Trophoblast cell (in vitro differentiated cells and primary cell): ENCODE measurements at regions not wholly inside any gene's neighbourhood (a gene's known extent, or its start where the extent isn't known, plus 50 kb on each side); places are given as distances from the start of the nearest gene placed in this dataset.

Experiments
- DNase-seq, 2 donors: peaks; one replicate each; pipeline ENCODE4 v3.0.0-alpha.2; 2016
- H2AFZ ChIP-seq: 2 replicates; pipeline ENCODE4 v1.6.1; 2013; ENCODE audit warnings: low read length, moderate library complexity, mild to moderate bottlenecking; ENCODE audit not compliant: insufficient read depth, poor library complexity
- H2AK5ac ChIP-seq: 2 replicates; pipeline ENCODE4 v1.6.1; 2013; ENCODE audit warnings: mild to moderate bottlenecking, low read length
- H2BK120ac ChIP-seq: 2 replicates; pipeline ENCODE4 v1.6.1; 2013; ENCODE audit warnings: low read length, mild to moderate bottlenecking, moderate library complexity; ENCODE audit not compliant: insufficient read depth, poor library complexity
- H2BK12ac ChIP-seq: 2 replicates; pipeline ENCODE4 v1.6.1; 2013; ENCODE audit warnings: mild to moderate bottlenecking, low read length, moderate library complexity
- H2BK5ac ChIP-seq: 2 replicates; pipeline ENCODE4 v1.6.1; 2013; ENCODE audit warnings: low read length, low read depth, moderate library complexity, mild to moderate bottlenecking; ENCODE audit not compliant: poor library complexity
- H3K14ac ChIP-seq: 2 replicates; pipeline ENCODE4 v1.6.1; 2013; ENCODE audit warnings: mild to moderate bottlenecking, low read length
- H3K18ac ChIP-seq: 2 replicates; pipeline ENCODE4 v1.6.1; 2013; ENCODE audit warnings: mild to moderate bottlenecking, low read length
- H3K23ac ChIP-seq: 2 replicates; pipeline ENCODE4 v1.6.1; 2013; ENCODE audit warnings: low read length
- H3K27ac ChIP-seq: 2 replicates; pipeline ENCODE4 v1.5.1; 2013; ENCODE audit warnings: low read depth, mild to moderate bottlenecking, inconsistent platforms, low read length, moderate library complexity
- H3K27me3 ChIP-seq: 2 replicates; pipeline ENCODE4 v1.6.1; 2013; ENCODE audit warnings: inconsistent platforms, mild to moderate bottlenecking, low read length, moderate library complexity; ENCODE audit not compliant: insufficient read depth
- H3K36me3 ChIP-seq, 2 experiments: 1 replicate in 1 of 2; 2 replicates in 1 of 2; pipeline ENCODE4 v1.6.1; 2013; ENCODE audit warnings: low read length in 2 of 2, mild to moderate bottlenecking in 2 of 2, moderate library complexity in 1 of 2; ENCODE audit not compliant: insufficient read depth in 2 of 2, control insufficient read depth in 1 of 2
- H3K4ac ChIP-seq: 2 replicates; pipeline ENCODE4 v1.6.1; 2013; ENCODE audit warnings: low read depth, mild to moderate bottlenecking, low read length, moderate library complexity
- H3K4me1 ChIP-seq, 2 experiments: 1 replicate in 1 of 2; 2 replicates in 1 of 2; pipeline ENCODE4 v1.6.1; 2013; ENCODE audit warnings: low read length in 2 of 2, mild to moderate bottlenecking in 2 of 2, moderate library complexity in 1 of 2; ENCODE audit not compliant: insufficient read depth in 2 of 2, control insufficient read depth in 1 of 2
- H3K4me2 ChIP-seq: 2 replicates; pipeline ENCODE4 v1.6.1; 2013; ENCODE audit warnings: inconsistent platforms, mild to moderate bottlenecking, low read length, moderate library complexity
- H3K4me3 ChIP-seq: 2 replicates; pipeline ENCODE4 v1.5.1; 2013; ENCODE audit warnings: mild to moderate bottlenecking, low read depth, low read length, inconsistent platforms
- H3K79me1 ChIP-seq: one replicate; pipeline ENCODE4 v1.6.1; 2013; ENCODE audit warnings: low read length
- H3K79me2 ChIP-seq: 2 replicates; pipeline ENCODE4 v1.6.1; 2013; ENCODE audit warnings: low read length, mild to moderate bottlenecking; ENCODE audit not compliant: control insufficient read depth, insufficient read depth, poor library complexity
- H3K9ac ChIP-seq: 2 replicates; pipeline ENCODE4 v1.6.1; 2013; ENCODE audit warnings: mild to moderate bottlenecking, low read length
- H3K9me3 ChIP-seq: 2 replicates; pipeline ENCODE4 v1.6.1; 2013; ENCODE audit warnings: low read depth, mild to moderate bottlenecking, control low read depth, inconsistent platforms, low read length; ENCODE audit not compliant: insufficient read depth
- H4K12ac ChIP-seq: 2 replicates; pipeline ENCODE4 v1.6.1; 2013; ENCODE audit warnings: low read depth, mild to moderate bottlenecking, low read length, moderate library complexity
- H4K8ac ChIP-seq: 2 replicates; pipeline ENCODE4 v1.6.1; 2013; ENCODE audit warnings: low read depth, mild to moderate bottlenecking, low read length, moderate library complexity
- H4K91ac ChIP-seq: one replicate; pipeline ENCODE4 v1.6.1; 2013; ENCODE audit warnings: low read depth, mild to moderate bottlenecking, low read length, moderate library complexity
- WGBS: extraction: QIAGEN DNeasy Blood & Tissue Kit; methylation state at CpG from one replicate; pipeline ENCODE4 v1.1.7; 2013; ENCODE audit warnings: missing lambda C conversion rate; ENCODE audit not compliant: insufficient read length, insufficient coverage; ENCODE audit errors: extremely low coverage; 5-methylcytosine and 5-hydroxymethylcytosine counted together

GRCh38 chr2:239668042-239668441 lies 267.2 kb upstream of the HDAC4 start:
- H2BK12ac ChIP-seq = no peak overlapping the region
- H3K79me1 ChIP-seq = no peaks in the 10 kb centered on the region
- no peak overlapping the region for H3K27ac ChIP-seq
- H3K4ac ChIP-seq = no peak overlapping the region
- no peak overlapping the region for H4K91ac ChIP-seq
- H2AFZ ChIP-seq = no peak overlapping the region
- no peak overlapping the region for H3K18ac ChIP-seq
- H4K12ac ChIP-seq = no peak overlapping the region
- H3K36me3 ChIP-seq = no peaks in the 10 kb centered on the region
- no peak overlapping the region for H2BK5ac ChIP-seq
- H4K8ac ChIP-seq = no peak overlapping the region
- no peak overlapping the region for H3K4me3 ChIP-seq
- peaks cover 1% of the 10 kb centered on the region for H3K9me3 ChIP-seq
- no peaks in the 10 kb centered on the region for H3K79me2 ChIP-seq
- H3K9ac ChIP-seq = no peak overlapping the region
- H3K4me1 ChIP-seq = no peaks in the 10 kb centered on the region
- DNase-seq = no peak
- H2BK120ac ChIP-seq = no peak overlapping the region
- no peaks in the 10 kb centered on the region for H3K27me3 ChIP-seq
- H2AK5ac ChIP-seq = no peak overlapping the region
- H3K23ac ChIP-seq = no peak overlapping the region
- H3K14ac ChIP-seq = no peak overlapping the region
- no CpG with 5 or more reads among the region's 8 CpGs for WGBS
- no peak overlapping the region for H3K4me2 ChIP-seq

GRCh38 chr2:239667431-239667985 lies 266.7 kb upstream of the HDAC4 start:
- no peak overlapping the region for H3K27ac ChIP-seq
- no peak overlapping the region for H2AFZ ChIP-seq
- H4K12ac ChIP-seq = no peak overlapping the region
- no peak for DNase-seq
- no peak overlapping the region for H3K4me2 ChIP-seq
- no peaks in the 10 kb centered on the region for H3K79me1 ChIP-seq
- H3K4me3 ChIP-seq = no peak overlapping the region
- no peaks in the 10 kb centered on the region for H3K79me2 ChIP-seq
- WGBS = no CpG with 5 or more reads among the region's 10 CpGs
- no peak overlapping the region for H2BK5ac ChIP-seq
- H3K18ac ChIP-seq = no peak overlapping the region
- H3K4ac ChIP-seq = no peak overlapping the region
- H3K9ac ChIP-seq = no peak overlapping the region
- no peak overlapping the region for H3K23ac ChIP-seq
- no peaks in the 10 kb centered on the region for H3K36me3 ChIP-seq
- H3K9me3 ChIP-seq = peaks cover 1% of the 10 kb centered on the region
- no peak overlapping the region for H2BK120ac ChIP-seq
- no peak overlapping the region for H3K14ac ChIP-seq
- H4K91ac ChIP-seq = no peak overlapping the region
- H2BK12ac ChIP-seq = no peak overlapping the region
- no peaks in the 10 kb centered on the region for H3K4me1 ChIP-seq
- H2AK5ac ChIP-seq = no peak overlapping the region
- H3K27me3 ChIP-seq = no peaks in the 10 kb centered on the region
- H4K8ac ChIP-seq = no peak overlapping the region

DNA sequence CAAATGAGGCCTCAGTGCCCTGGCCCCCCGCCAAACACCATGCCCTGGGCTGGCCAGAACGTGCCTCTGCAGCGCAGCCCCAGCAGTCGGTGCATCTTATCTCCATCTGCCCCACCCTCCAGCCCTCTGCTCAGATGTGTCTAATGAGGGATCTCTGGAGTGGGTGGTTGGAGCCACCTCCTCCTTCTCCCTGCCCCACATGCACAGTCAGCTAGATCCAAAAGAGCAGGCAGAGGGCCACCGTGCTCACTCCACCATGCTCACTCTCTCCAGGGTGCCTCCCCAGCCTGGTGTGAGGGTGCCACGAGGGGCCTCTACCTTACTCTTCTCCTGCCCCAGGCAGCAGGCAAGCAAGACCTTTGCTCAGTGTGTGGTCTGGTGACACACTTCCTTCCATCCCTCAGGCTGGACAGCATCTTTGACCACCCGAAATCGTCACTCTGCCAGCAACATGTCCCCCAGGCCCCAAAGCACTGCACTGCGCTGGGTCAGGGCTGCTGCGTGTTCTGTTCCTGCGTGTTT lies 266.1 kb upstream of the HDAC4 start:
- no CpG with 5 or more reads among the region's 11 CpGs for WGBS
- Histone ChIP-seq H3K79me2 (no peaks in the 10 kb centered on the region), H3K4me1 (no peaks in the 10 kb centered on the region), H3K79me1 (no peaks in the 10 kb centered on the region), H4K12ac (no peak overlapping the region), H3K27me3 (no peaks in the 10 kb centered on the region), H2BK120ac (no peak overlapping the region), H3K23ac (no peak overlapping the region), H3K4me2 (no peak overlapping the region), H2AK5ac (no peak overlapping the region), H3K9ac (no peak overlapping the region), H3K14ac (no peak overlapping the region), H3K18ac (no peak overlapping the region), H4K91ac (no peak overlapping the region), H2AFZ (no peak overlapping the region), H4K8ac (no peak overlapping the region), H3K9me3 (peaks cover 1% of the 10 kb centered on the region), H3K4ac (no peak overlapping the region), H2BK12ac (no peak overlapping the region), H3K27ac (no peak overlapping the region), H3K4me3 (no peak overlapping the region), H2BK5ac (no peak overlapping the region), H3K36me3 (no peaks in the 10 kb centered on the region)
- DNase-seq = no peak

GRCh38 chr2:239666053-239666854 lies 265.4 kb upstream of the HDAC4 start:
- H4K8ac ChIP-seq = no peak overlapping the region
- H3K4ac ChIP-seq = no peak overlapping the region
- H2BK5ac ChIP-seq = no peak overlapping the region
- H4K12ac ChIP-seq = no peak overlapping the region
- no peak overlapping the region for H2AFZ ChIP-seq
- H3K27ac ChIP-seq = no peak overlapping the region
- no peak overlapping the region for H3K4me3 ChIP-seq
- H3K4me1 ChIP-seq = no peaks in the 10 kb centered on the region
- no peak overlapping the region for H2BK120ac ChIP-seq
- no peak overlapping the region for H3K9ac ChIP-seq
- no peak overlapping the region for H2AK5ac ChIP-seq
- H3K23ac ChIP-seq = no peak overlapping the region
- H3K79me2 ChIP-seq = no peaks in the 10 kb centered on the region
- H3K79me1 ChIP-seq = no peaks in the 10 kb centered on the region
- H3K4me2 ChIP-seq = no peak overlapping the region
- no peak for DNase-seq
- H3K9me3 ChIP-seq = peaks cover 1% of the 10 kb centered on the region
- WGBS = no CpG with 5 or more reads among the region's 18 CpGs
- no peak overlapping the region for H3K14ac ChIP-seq
- no peak overlapping the region for H2BK12ac ChIP-seq
- no peaks in the 10 kb centered on the region for H3K27me3 ChIP-seq
- H4K91ac ChIP-seq = no peak overlapping the region
- no peak overlapping the region for H3K18ac ChIP-seq
- no peaks in the 10 kb centered on the region for H3K36me3 ChIP-seq
